Lung (tissue), 11 donors: ENCODE measurements at regions not wholly inside any gene's neighbourhood (a gene's known extent, or its start where the extent isn't known, plus 50 kb on each side); places are given as distances from the start of the nearest gene placed in this dataset.

ENCODE experiments used
- ATAC-seq: fragments of 200-7000 bp; cut with Tn5 transposase; one replicate; pipeline ENCODE4 v1.9.1; 2020; ENCODE audit warnings: moderate number of reproducible peaks; ENCODE audit not compliant: insufficient read depth, low FRiP score
- DNase-seq, 3 donors: peaks; one replicate each; pipeline ENCODE4 v3.0.0-alpha.2; 2013 to 2017
- H3K27ac ChIP-seq, 2 donors: one replicate each; pipeline ENCODE4 v1.5.1; 2013; ENCODE audit warnings: mild to moderate bottlenecking in 2 of 2, moderate library complexity in 2 of 2, control low read depth in 1 of 2, inconsistent platforms in 1 of 2, low read depth in 1 of 2, low read length in 1 of 2
- H3K27me3 ChIP-seq, 3 donors: one replicate each; pipeline ENCODE4 v1.5.1; 2013; ENCODE audit warnings: low read length in 2 of 3; ENCODE audit not compliant: control insufficient read depth in 3 of 3, insufficient read depth in 3 of 3
- H3K36me3 ChIP-seq, 4 donors: one replicate each; pipeline ENCODE4 v1.5.1; 2013; ENCODE audit warnings: low read length in 4 of 4, mild to moderate bottlenecking in 1 of 4, moderate library complexity in 1 of 4; ENCODE audit not compliant: control insufficient read depth in 4 of 4, insufficient read depth in 4 of 4
- H3K4me1 ChIP-seq, 5 donors: one replicate each; pipeline ENCODE4 v1.5.1; 2013; ENCODE audit warnings: low read length in 5 of 5, mild to moderate bottlenecking in 2 of 5, moderate library complexity in 1 of 5; ENCODE audit not compliant: control insufficient read depth in 5 of 5, insufficient read depth in 5 of 5
- H3K4me3 ChIP-seq: one replicate; pipeline ENCODE4 v1.5.1; 2013; ENCODE audit warnings: mild to moderate bottlenecking, control low read depth, moderate library complexity
- H3K9ac ChIP-seq, 2 donors: one replicate each; pipeline ENCODE4 v1.5.1; 2013; ENCODE audit warnings: low read length in 2 of 2, control low read depth in 1 of 2; ENCODE audit not compliant: insufficient read depth in 1 of 2
- H3K9me3 ChIP-seq, 4 donors: one replicate each; pipeline ENCODE4 v1.5.1; 2013; ENCODE audit warnings: low read length in 3 of 4, mild to moderate bottlenecking in 1 of 4, moderate library complexity in 1 of 4; ENCODE audit not compliant: control insufficient read depth in 4 of 4, insufficient read depth in 3 of 4
- CTCF ChIP-seq: IDR thresholded peaks from 2 replicates; pipeline ENCODE4 v1.5.1; 2012; ENCODE audit warnings: mild to moderate bottlenecking; ENCODE audit errors: control extremely low read depth, extremely low read depth
- WGBS, 2 donors: extraction: QIAGEN DNeasy Blood & Tissue Kit; methylation state at CpG; one replicate each; pipeline ENCODE4 v1.1.7; 2013; 5-methylcytosine and 5-hydroxymethylcytosine counted together
- donor health status: control.
- donor health status: control.
- donor health status: Bipolar disorder and iron deficiency.
- donor health status: healthy.
- donor health status: DM: yes; HTN: yes; CAD: no.

DNA sequence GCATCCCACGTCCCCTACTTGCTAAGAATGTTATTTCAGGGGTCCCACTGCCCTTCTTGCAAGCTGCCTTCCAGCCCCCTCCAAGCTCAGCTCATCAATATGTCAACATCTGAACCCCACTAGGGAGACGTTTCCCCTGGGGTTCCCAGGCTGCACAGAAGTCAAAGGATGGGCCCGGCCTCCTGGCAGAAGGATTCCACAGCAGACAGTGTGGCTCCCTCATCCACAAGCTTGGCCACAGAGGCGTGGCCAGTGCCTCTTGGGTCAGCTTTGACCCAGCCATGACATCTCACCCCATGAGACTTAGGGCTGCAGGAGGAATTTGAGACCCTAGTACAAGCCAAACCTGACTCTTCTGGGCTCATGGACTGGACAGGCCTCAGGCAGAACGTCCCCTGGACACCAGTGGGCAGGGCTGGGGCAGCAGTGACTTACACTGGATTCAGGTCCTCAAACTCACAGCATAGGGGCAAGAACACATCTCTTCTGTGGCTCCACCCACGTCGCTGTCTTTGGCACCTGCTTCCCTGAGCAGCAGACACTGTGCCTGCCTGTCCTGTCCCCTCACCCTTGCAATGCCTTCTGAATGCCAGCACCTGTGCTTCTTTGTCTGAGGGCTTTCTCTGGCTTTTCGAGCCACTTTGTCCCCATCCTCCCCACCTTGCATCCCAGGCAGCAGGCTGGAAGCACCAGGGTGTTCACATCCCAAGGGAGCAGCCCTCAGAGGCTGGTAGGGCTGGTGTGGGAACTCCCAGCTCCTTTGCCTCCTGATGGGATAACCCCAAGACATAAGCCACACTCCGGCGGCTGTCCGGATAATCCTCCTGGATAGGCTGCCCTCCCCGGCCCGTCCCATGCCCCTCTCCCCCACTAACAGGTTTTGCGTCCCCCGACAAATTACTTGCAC, 56.0 kb upstream of the ENPP7 start:
- H3K27me3 ChIP-seq: peaks cover 0 to 10% (median 4%) of the 10 kb centered on the region in 3 donors
- WGBS, 2 donors: 86 to 90% methylated on average over 15 of the region's 15 CpGs
- no peak overlapping the region for H3K27ac ChIP-seq
- no peak overlapping the region for H3K4me3 ChIP-seq
- H3K9me3 ChIP-seq: peaks cover 0 to 25% (median 5%) of the 10 kb centered on the region in 4 donors
- no peaks in the 10 kb centered on the region for H3K36me3 ChIP-seq
- DNase-seq: no peak
- H3K4me1 ChIP-seq: peaks cover 0 to 7% (median 0%) of the 10 kb centered on the region in 5 donors
- no peak overlapping the region for H3K9ac ChIP-seq
- TF ChIP-seq CTCF: no peak
- no peak for ATAC-seq

- no peaks in the 10 kb centered on the region for H3K36me3 ChIP-seq
- WGBS, 2 donors: 61 to 72% methylated on average over 2 of the region's 2 CpGs
- no peak for DNase-seq
- H3K9ac ChIP-seq: no peak overlapping the region
- TF ChIP-seq CTCF: no peak
- H3K4me3 ChIP-seq: no peak overlapping the region
- H3K9me3 ChIP-seq: peaks cover 0 to 25% (median 5%) of the 10 kb centered on the region in 4 donors
- peaks cover 0 to 10% (median 4%) of the 10 kb centered on the region in 3 donors for H3K27me3 ChIP-seq
- no peak for ATAC-seq
- no peak overlapping the region for H3K27ac ChIP-seq
- peaks cover 0 to 11% (median 0%) of the 10 kb centered on the region in 5 donors for H3K4me1 ChIP-seq
Measured at GRCh38 chr17:79673517-79673916, 57.2 kb upstream of the ENPP7 start.

DNA sequence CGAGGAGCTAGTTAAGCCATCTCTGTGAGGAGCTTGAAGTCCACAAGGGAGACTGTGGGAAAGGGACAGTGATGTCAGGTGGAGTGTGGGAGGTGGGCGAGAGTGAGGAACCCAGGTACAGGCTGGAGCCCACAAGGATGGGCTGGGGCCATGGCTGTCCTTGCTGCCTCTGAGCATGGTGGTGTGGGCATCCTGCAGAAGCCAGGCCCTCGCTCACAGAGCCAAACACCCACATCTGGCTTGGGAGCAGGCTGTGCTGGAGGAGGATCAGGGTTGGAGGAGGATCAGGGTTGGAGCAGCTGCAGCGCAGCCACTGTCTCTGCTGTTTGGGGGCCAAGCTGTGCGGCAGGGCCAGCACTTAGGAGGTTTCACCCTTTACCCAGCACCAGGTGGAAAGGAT, 58.2 kb upstream of the ENPP7 start:
- H3K4me3 ChIP-seq: no peak overlapping the region
- H3K36me3 ChIP-seq: no peaks in the 10 kb centered on the region
- no peak for TF ChIP-seq CTCF
- H3K4me1 ChIP-seq: peaks cover 0 to 14% (median 0%) of the 10 kb centered on the region in 5 donors
- peaks cover 0 to 10% (median 4%) of the 10 kb centered on the region in 3 donors for H3K27me3 ChIP-seq
- H3K27ac ChIP-seq: no peak overlapping the region
- DNase-seq (no peak), ATAC-seq (no peak)
- 88 to 92% methylated on average over 5 of the region's 5 CpGs for WGBS, 2 donors
- H3K9me3 ChIP-seq: peaks cover 0 to 25% (median 5%) of the 10 kb centered on the region in 4 donors
- no peak overlapping the region for H3K9ac ChIP-seq
